Astrocyte of the cerebellum (primary cell): ENCODE measurements at regions not wholly inside any gene's neighbourhood (a gene's known extent, or its start where the extent isn't known, plus 50 kb on each side); places are given as distances from the start of the nearest gene placed in this dataset.

Source experiments
- DNase-seq: peaks from one replicate; pipeline ENCODE4 v3.0.0-alpha.2; 2011; ENCODE audit warnings: low read depth
- H3K4me3 ChIP-seq: 2 replicates; pipeline ENCODE4 v1.5.1; 2011; ENCODE audit warnings: mild to moderate bottlenecking, low read depth, low read length, moderate library complexity
- in situ Hi-C: cut with HindIII; loops from 2 replicates; pipeline ENCODE4 v1.10.0; 2017; ENCODE audit warnings: low sequenced_read_pairs
- TF ChIP-seq, protein P1 (sequence below): IDR thresholded peaks from 2 replicates; pipeline ENCODE4 v1.5.1; 2012; ENCODE audit warnings: low read length, low read depth, moderate library complexity, mild to moderate bottlenecking; ENCODE audit errors: missing control alignments

DNA sequence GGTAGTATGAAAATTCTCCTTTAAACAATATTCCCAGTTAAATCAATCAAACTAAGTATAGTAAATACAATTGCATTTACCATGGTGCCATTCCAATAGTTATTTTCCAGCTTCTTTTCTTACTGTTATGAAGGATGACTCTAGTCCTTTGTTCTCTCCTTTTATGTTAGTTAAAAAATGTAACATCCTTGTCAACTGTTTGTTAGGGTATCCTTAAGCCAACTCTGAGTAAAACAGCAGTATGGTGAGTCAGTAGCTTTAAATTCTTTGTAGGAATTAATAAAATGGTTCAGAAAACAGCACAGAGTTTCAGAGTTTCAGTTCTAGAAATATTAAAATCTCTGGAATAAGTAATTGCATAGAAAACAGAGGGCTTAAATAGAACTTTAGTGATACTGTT, 384.4 kb downstream of the MTRR start:
- in situ Hi-C loops: no loop called here
- DNase-seq: no peak
- TF ChIP-seq, protein P1, sequence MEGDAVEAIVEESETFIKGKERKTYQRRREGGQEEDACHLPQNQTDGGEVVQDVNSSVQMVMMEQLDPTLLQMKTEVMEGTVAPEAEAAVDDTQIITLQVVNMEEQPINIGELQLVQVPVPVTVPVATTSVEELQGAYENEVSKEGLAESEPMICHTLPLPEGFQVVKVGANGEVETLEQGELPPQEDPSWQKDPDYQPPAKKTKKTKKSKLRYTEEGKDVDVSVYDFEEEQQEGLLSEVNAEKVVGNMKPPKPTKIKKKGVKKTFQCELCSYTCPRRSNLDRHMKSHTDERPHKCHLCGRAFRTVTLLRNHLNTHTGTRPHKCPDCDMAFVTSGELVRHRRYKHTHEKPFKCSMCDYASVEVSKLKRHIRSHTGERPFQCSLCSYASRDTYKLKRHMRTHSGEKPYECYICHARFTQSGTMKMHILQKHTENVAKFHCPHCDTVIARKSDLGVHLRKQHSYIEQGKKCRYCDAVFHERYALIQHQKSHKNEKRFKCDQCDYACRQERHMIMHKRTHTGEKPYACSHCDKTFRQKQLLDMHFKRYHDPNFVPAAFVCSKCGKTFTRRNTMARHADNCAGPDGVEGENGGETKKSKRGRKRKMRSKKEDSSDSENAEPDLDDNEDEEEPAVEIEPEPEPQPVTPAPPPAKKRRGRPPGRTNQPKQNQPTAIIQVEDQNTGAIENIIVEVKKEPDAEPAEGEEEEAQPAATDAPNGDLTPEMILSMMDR: no peak
- no peak overlapping the region for H3K4me3 ChIP-seq

DNA sequence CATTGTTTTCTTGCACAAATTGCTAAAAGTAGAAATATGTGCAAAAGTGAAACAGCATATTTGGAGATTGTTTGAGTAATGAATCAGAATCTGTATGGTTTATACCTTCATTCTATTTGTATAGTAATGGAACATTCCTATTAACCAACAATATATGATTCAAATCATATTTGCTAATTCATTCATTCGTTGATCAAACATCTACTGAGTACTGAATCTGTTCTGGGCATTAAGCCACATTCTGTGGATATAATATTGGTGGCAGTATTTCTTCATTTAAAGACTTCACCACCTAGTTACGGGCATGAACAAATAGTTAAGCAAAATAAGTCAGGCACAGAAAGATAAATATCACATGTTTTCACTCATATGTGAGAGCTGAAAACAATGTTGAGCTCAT, 385.7 kb downstream of the MTRR start:
- DNase-seq: no peak
- H3K4me3 ChIP-seq: no peak overlapping the region
- TF ChIP-seq, protein P1: no peak
- in situ Hi-C loops: no loop called here

DNA sequence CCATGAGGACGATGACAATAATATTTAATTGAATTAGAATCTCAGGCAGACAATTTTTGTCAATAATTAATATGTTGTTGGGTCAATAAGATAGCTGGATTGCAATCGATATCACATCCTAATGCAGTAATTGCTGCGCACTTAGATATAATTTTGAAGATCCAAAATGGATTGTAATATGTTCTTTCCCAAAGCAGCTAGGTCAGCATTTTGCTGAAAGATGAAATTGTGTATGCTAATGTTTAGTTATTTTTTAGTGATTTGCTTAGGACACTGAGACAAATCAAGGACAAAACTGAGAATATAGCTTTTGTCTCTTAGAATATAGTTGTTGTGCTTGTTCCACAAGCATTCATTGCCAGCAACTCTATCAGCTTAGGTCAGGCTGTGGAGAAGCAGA, 389.9 kb downstream of the MTRR start:
- in situ Hi-C loops: no loop called here
- no peak for DNase-seq
- TF ChIP-seq, protein P1: no peak
- no peak overlapping the region for H3K4me3 ChIP-seq

DNA sequence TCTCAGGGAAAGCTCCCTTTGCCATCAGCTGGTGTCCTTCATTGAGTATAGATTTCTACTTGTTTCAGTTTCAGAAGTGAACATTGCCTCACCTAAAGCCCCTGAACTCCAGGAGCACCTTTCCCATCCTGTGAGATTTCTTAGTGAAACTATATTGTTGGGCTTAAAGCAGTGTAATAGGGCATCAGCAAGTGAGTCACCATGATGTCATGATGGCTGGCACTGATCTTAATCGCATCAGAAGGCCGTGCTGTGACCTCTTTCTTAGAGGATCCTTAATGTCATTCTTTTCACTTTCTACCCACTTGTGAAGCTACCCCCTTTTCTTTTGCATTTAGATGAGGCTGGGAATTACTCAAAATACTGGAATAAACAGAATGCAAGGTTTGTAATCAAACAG, 401.3 kb downstream of the MTRR start:
- in situ Hi-C loops: no loop called here
- DNase-seq: no peak
- TF ChIP-seq, protein P1: no peak
- H3K4me3 ChIP-seq: no peak overlapping the region

DNA sequence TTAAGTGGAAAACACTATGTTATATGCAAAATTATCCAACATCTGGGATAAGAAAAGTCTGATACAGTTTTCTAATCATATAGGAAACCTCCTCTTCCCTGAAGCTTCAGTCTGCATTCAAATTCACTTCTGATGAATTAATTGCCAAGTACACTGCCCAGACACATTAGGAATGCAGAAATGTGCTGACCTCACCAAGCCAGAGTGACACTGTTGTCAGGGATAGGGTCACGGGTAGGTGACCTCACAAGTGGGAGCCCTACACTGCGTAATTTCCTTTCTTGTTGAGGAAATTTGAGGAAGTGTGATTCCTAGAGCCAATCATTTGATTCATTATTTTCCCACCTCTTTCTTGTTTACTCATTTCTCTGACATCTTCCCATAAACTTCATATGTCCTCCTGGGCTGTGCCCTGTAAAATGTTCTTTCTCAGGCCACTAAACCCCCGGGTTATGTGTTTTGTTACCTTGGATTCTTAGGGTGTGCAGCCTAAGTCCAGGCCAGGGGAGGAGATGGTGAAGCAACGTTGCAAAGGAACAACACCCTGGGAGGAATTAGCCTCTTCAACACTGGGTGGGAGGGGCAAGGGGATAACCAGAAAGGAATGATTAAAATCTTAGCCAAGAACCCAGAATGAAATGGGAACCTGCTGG, 411.9 kb downstream of the MTRR start:
- TF ChIP-seq, protein P1: no peak
- no peak overlapping the region for H3K4me3 ChIP-seq
- in situ Hi-C loops: no loop called here
- no peak for DNase-seq

DNA sequence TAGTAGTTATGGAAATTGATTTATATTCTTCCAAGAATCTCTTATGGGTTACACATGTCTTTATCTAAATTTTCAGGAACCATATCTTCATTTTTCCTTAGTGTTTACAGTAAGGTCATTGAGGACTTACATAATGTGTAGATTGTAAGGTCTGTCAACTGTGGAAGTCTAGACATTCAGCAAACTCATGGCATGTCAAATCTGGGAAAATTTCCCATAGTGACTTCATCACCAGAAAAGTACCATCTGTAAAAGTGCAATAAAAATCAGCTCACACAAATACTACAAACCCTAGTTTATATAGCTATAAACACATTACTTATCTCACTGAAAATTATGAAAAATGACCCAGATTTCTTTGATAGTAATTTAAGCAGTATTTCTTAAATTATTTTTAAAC, 419.4 kb downstream of the MTRR start:
- TF ChIP-seq, protein P1: no peak
- DNase-seq: no peak
- no peak overlapping the region for H3K4me3 ChIP-seq
- in situ Hi-C loops: no loop called here
